ENCODE measurements at regions not wholly inside any gene's neighbourhood (a gene's known extent, or its start where the extent isn't known, plus 50 kb on each side); places are given as distances from the start of the nearest gene placed in this dataset.

GRCh38 chr20:48162621-48163020 lies 377.3 kb upstream of the SULF2 start:
- Histone ChIP-seq H3K4me2 (no peak overlapping the region), H3K9me3 (ENCODE audit: insufficient read depth, low read depth) (no peaks in the 10 kb centered on the region), H3K27ac (no peak overlapping the region), H3K4me3 (no peak overlapping the region), H3K27me3 (ENCODE audit: insufficient read depth, low read depth) (no peaks in the 10 kb centered on the region), H3K36me3 (ENCODE audit: low read depth) (no peaks in the 10 kb centered on the region), H3K9me2 (ENCODE audit: insufficient read depth) (no peaks in the 10 kb centered on the region), H3F3A (ENCODE audit: insufficient read depth, low read depth) (peaks cover 12% of the 10 kb centered on the region; the same call in 1 of the 2 replicates), H2AFZ (no peak overlapping the region), H3K79me2 (ENCODE audit: low read depth) (no peaks in the 10 kb centered on the region), H4K20me1 (ENCODE audit: insufficient read depth) (no peaks in the 10 kb centered on the region), H3K4me1 (replicated peaks; ENCODE audit: insufficient read depth) (peaks cover 50% of the 10 kb centered on the region)
- TF ChIP-seq EZH2 (IDR thresholded peaks at IDR 0.05; ENCODE audit: low read depth): no peak
- TF ChIP-seq CTCF (conservative IDR thresholded peaks at IDR 0.05): no peak
- intact Hi-C loops (cut with micrococcal nuclease; ENCODE audit: unreplicated experiment): no loop called here
- ChIA-PET CTCF (interaction anchor here (0.6 kb wide), 1 partner anchor 458 kb away, joined by 3 read pairs; no protein-coding TSS in a partner anchor), POLR2A (ENCODE audit: unreplicated experiment) (interaction anchor here (0.7 kb wide), 1 partner anchor 144 kb away, joined by 7 read pairs; no protein-coding TSS in a partner anchor)
- BruUV-seq (replicated peaks): no TSS peak
- no peak for DNase-seq

- no peaks in the 10 kb centered on the region for H3K79me2 ChIP-seq (ENCODE audit: low read depth)
- no peaks in the 10 kb centered on the region for H3K9me2 ChIP-seq (ENCODE audit: insufficient read depth)
- no peak overlapping the region for H3K4me2 ChIP-seq
- intact Hi-C loops (cut with micrococcal nuclease; ENCODE audit: unreplicated experiment): no loop called here
- H3F3A ChIP-seq (ENCODE audit: insufficient read depth, low read depth): peaks cover 33% of the 10 kb centered on the region
- H3K9me3 ChIP-seq (ENCODE audit: insufficient read depth, low read depth): peaks cover 22% of the 10 kb centered on the region
- peaks cover 51% of the 10 kb centered on the region for H3K4me1 ChIP-seq (replicated peaks; ENCODE audit: insufficient read depth)
- H3K27me3 ChIP-seq (ENCODE audit: insufficient read depth, low read depth): no peaks in the 10 kb centered on the region
- no peaks in the 10 kb centered on the region for H4K20me1 ChIP-seq (ENCODE audit: insufficient read depth)
- no peak overlapping the region for H3K27ac ChIP-seq
- ChIA-PET POLR2A (ENCODE audit: unreplicated experiment) (interaction anchor here (0.6 kb wide), 1 partner anchor 257 kb away, joined by 5 read pairs; no protein-coding TSS in a partner anchor), CTCF (no interaction called here)
- DNase-seq: no peak
- no TSS peak for BruUV-seq (replicated peaks)
- no peak overlapping the region for H3K4me3 ChIP-seq
- no peaks in the 10 kb centered on the region for H3K36me3 ChIP-seq (ENCODE audit: low read depth)
- TF ChIP-seq EZH2 (IDR thresholded peaks at IDR 0.05; ENCODE audit: low read depth) (no peak), CTCF (conservative IDR thresholded peaks at IDR 0.05) (no peak)
- no peak overlapping the region for H2AFZ ChIP-seq
Observed at GRCh38 chr20:48159145-48160008, 374.1 kb upstream of the SULF2 start.

- CTCF ChIA-PET: no interaction called here
- peak; percentile 42 to 53 for DNase-seq
- POLR2A ChIA-PET (ENCODE audit: unreplicated experiment): interaction anchor here (0.6 kb wide), 1 partner anchor 372 kb away, joined by 3 read pairs; no protein-coding TSS in a partner anchor
- H4K20me1 ChIP-seq (ENCODE audit: insufficient read depth): no peaks in the 10 kb centered on the region
- H3K9me3 ChIP-seq (ENCODE audit: insufficient read depth, low read depth): peaks cover 22% of the 10 kb centered on the region
- no peak overlapping the region for H2AFZ ChIP-seq
- intact Hi-C loops (cut with micrococcal nuclease; ENCODE audit: unreplicated experiment): no loop called here
- no peaks in the 10 kb centered on the region for H3K79me2 ChIP-seq (ENCODE audit: low read depth)
- peak overlapping the region; percentile 48; the same call in 1 of the 2 replicates for H3K4me2 ChIP-seq
- peaks cover 30% of the 10 kb centered on the region for H3F3A ChIP-seq (ENCODE audit: insufficient read depth, low read depth)
- H3K9me2 ChIP-seq (ENCODE audit: insufficient read depth): no peaks in the 10 kb centered on the region
- peaks cover 45% of the 10 kb centered on the region for H3K4me1 ChIP-seq (replicated peaks; ENCODE audit: insufficient read depth)
- no peaks in the 10 kb centered on the region for H3K27me3 ChIP-seq (ENCODE audit: insufficient read depth, low read depth)
- no peak overlapping the region for H3K4me3 ChIP-seq
- no peak for TF ChIP-seq CTCF (conservative IDR thresholded peaks at IDR 0.05)
- TF ChIP-seq EZH2 (IDR thresholded peaks at IDR 0.05; ENCODE audit: low read depth): no peak
- BruUV-seq (replicated peaks): no TSS peak
- H3K36me3 ChIP-seq (ENCODE audit: low read depth): no peaks in the 10 kb centered on the region
- H3K27ac ChIP-seq: peak overlapping the region; percentile 89
Observed at GRCh38 chr20:48158014-48158413, 372.7 kb upstream of the SULF2 start.
